GM18520 (cell line): ENCODE measurements at regions not wholly inside any gene's neighbourhood (a gene's known extent, or its start where the extent isn't known, plus 50 kb on each side); places are given as distances from the start of the nearest gene placed in this dataset.
"Not testable (repeated sequence)": the region's sequence is repeated elsewhere in the genome, so short reads cannot be mapped to it uniquely, and the experiment has no call there.

Source experiments
- ATAC-seq: cut with Tn5 transposase; IDR thresholded peaks from one replicate; pipeline ENCODE4 v1.9.1; 2021; ENCODE audit not compliant: unreplicated experiment

GRCh38 chr5:125064621-125065438 is 318.4 kb upstream of the ZNF608 start:
- ATAC-seq, result no peak

- no peak for ATAC-seq
Observed at GRCh38 chr5:125065741-125066140, 319.3 kb upstream of the ZNF608 start.

- ATAC-seq, result no peak
Observed at GRCh38 chr5:125070961-125071360, 324.5 kb upstream of the ZNF608 start.

- ATAC-seq, result no peak
Observed at GRCh38 chr5:125073090-125073489, 326.7 kb upstream of the ZNF608 start.

GRCh38 chr5:125075567-125075966 is 329.1 kb upstream of the ZNF608 start:
- no peak for ATAC-seq

GRCh38 chr5:125079028-125079427 is 332.6 kb upstream of the ZNF608 start:
- ATAC-seq, result not testable (repeated sequence)

GRCh38 chr5:125081101-125081500 is 334.7 kb upstream of the ZNF608 start:
- no peak for ATAC-seq

- ATAC-seq, result no peak
Observed at GRCh38 chr5:125083981-125084380, 337.5 kb upstream of the ZNF608 start.

GRCh38 chr5:125085797-125086505 is 339.5 kb upstream of the ZNF608 start:
- no peak for ATAC-seq

GRCh38 chr5:125088522-125089105 is 342.2 kb upstream of the ZNF608 start:
- no peak for ATAC-seq

- ATAC-seq, result not testable (repeated sequence)
Observed at GRCh38 chr5:125092138-125092537, 345.7 kb upstream of the ZNF608 start.

- ATAC-seq, result no peak
Observed at GRCh38 chr5:125093776-125094175, 347.3 kb upstream of the ZNF608 start.

- ATAC-seq, result no peak
Observed at GRCh38 chr5:125100342-125100741, 353.9 kb upstream of the ZNF608 start.

GRCh38 chr5:125100951-125101350 is 354.5 kb upstream of the ZNF608 start:
- ATAC-seq, result no peak

GRCh38 chr5:125103459-125103858 is 357.0 kb upstream of the ZNF608 start:
- ATAC-seq, result no peak

- ATAC-seq, result no peak
Observed at GRCh38 chr5:125106271-125106670, 359.8 kb upstream of the ZNF608 start.

GRCh38 chr5:125106881-125107280 is 360.4 kb upstream of the ZNF608 start:
- ATAC-seq, result no peak

- no peak for ATAC-seq
Observed at GRCh38 chr5:125109293-125109692, 362.9 kb upstream of the ZNF608 start.

GRCh38 chr5:125109816-125110215 is 363.4 kb upstream of the ZNF608 start:
- ATAC-seq, result no peak

- ATAC-seq, result no peak
Observed at GRCh38 chr5:125112196-125112595, 365.8 kb upstream of the ZNF608 start.

- ATAC-seq, result peak; percentile 75
Observed at GRCh38 chr5:125113328-125113727, 366.9 kb upstream of the ZNF608 start.

- ATAC-seq, result no peak
Observed at GRCh38 chr5:125115195-125115525, 368.7 kb upstream of the ZNF608 start.
